Mesenchymal stem cell (in vitro differentiated cells and primary cell): ENCODE measurements at regions not wholly inside any gene's neighbourhood (a gene's known extent, or its start where the extent isn't known, plus 50 kb on each side); places are given as distances from the start of the nearest gene placed in this dataset.

Experiments used
- DNase-seq: peaks from one replicate; pipeline ENCODE4 v3.0.0-alpha.2; 2013
- H2AFZ ChIP-seq: one replicate; pipeline ENCODE4 v1.6.1; 2013; ENCODE audit warnings: low read depth, mild to moderate bottlenecking, control low read depth, inconsistent platforms, low read length, moderate library complexity
- H2AK5ac ChIP-seq: 2 replicates; pipeline ENCODE4 v1.6.1; 2013; ENCODE audit warnings: low read length, moderate library complexity, mild to moderate bottlenecking, inconsistent platforms; ENCODE audit not compliant: severe bottlenecking
- H2BK120ac ChIP-seq: one replicate; pipeline ENCODE4 v1.6.1; 2013; ENCODE audit warnings: low read depth, mild to moderate bottlenecking, inconsistent platforms, low read length, moderate library complexity
- H2BK12ac ChIP-seq, 2 experiments: one replicate each; pipeline ENCODE4 v1.6.1; 2013; ENCODE audit warnings: inconsistent platforms in 2 of 2, low read length in 2 of 2, mild to moderate bottlenecking in 2 of 2, moderate library complexity in 2 of 2, control low read depth in 1 of 2
- H2BK15ac ChIP-seq: one replicate; pipeline ENCODE4 v1.6.1; 2013; ENCODE audit warnings: mild to moderate bottlenecking, low read depth, inconsistent platforms; ENCODE audit not compliant: poor library complexity, severe bottlenecking
- H2BK5ac ChIP-seq: 2 replicates; pipeline ENCODE4 v1.6.1; 2013; ENCODE audit warnings: low read depth, mild to moderate bottlenecking, low read length, control low read depth, inconsistent platforms; ENCODE audit not compliant: poor library complexity, severe bottlenecking
- H3K14ac ChIP-seq, 2 experiments: one replicate each; pipeline ENCODE4 v1.6.1; 2013; ENCODE audit warnings: inconsistent platforms in 2 of 2, low read length in 2 of 2, control low read depth in 1 of 2, mild to moderate bottlenecking in 1 of 2, moderate library complexity in 1 of 2
- H3K18ac ChIP-seq, 2 experiments: one replicate each; pipeline ENCODE4 v1.6.1; 2013; ENCODE audit warnings: inconsistent platforms in 2 of 2, low read length in 2 of 2, control low read depth in 1 of 2, low read depth in 1 of 2, mild to moderate bottlenecking in 1 of 2
- H3K23ac ChIP-seq, 2 experiments: one replicate each; pipeline ENCODE4 v1.6.1; 2013; ENCODE audit warnings: inconsistent platforms in 2 of 2, low read length in 2 of 2, mild to moderate bottlenecking in 2 of 2, moderate library complexity in 2 of 2, control low read depth in 1 of 2
- H3K27ac ChIP-seq: 2 replicates; pipeline ENCODE4 v1.5.1; 2013; ENCODE audit warnings: mild to moderate bottlenecking, moderate library complexity, low read length, control low read depth, inconsistent platforms; ENCODE audit not compliant: poor library complexity, severe bottlenecking
- H3K27me3 ChIP-seq, 2 experiments: 2 replicates each; pipeline versions ENCODE4 v1.6.1 to v1.7.0; 2013; ENCODE audit warnings: low read length in 2 of 2, mild to moderate bottlenecking in 2 of 2, moderate library complexity in 2 of 2, control low read depth in 1 of 2, inconsistent platforms in 1 of 2; ENCODE audit not compliant: control insufficient read depth in 1 of 2, insufficient read depth in 1 of 2
- H3K36me3 ChIP-seq, 2 experiments: 2 replicates each; pipeline versions ENCODE4 v1.6.1 to v1.7.0; 2013; ENCODE audit warnings: low read length in 2 of 2, control low read depth in 1 of 2, inconsistent platforms in 1 of 2, low read depth in 1 of 2, mild to moderate bottlenecking in 1 of 2; ENCODE audit not compliant: insufficient read depth in 2 of 2, control insufficient read depth in 1 of 2
- H3K4ac ChIP-seq, 2 experiments: one replicate each; pipeline ENCODE4 v1.6.1; 2013; ENCODE audit warnings: inconsistent platforms in 2 of 2, low read length in 2 of 2, mild to moderate bottlenecking in 2 of 2, moderate library complexity in 2 of 2, control low read depth in 1 of 2, low read depth in 1 of 2
- H3K4me1 ChIP-seq: 2 replicates; pipeline ENCODE4 v1.6.1; 2013; ENCODE audit warnings: low read depth, low read length, control low read depth; ENCODE audit not compliant: control insufficient read depth, insufficient read depth
- H3K4me2 ChIP-seq: 2 replicates; pipeline ENCODE4 v1.6.1; 2013; ENCODE audit warnings: low read length, mild to moderate bottlenecking, inconsistent platforms; ENCODE audit not compliant: poor library complexity, severe bottlenecking
- H3K4me3 ChIP-seq, 2 experiments: 2 replicates each; pipeline versions ENCODE4 v1.5.1 to v1.7.0; 2013; ENCODE audit warnings: low read length in 2 of 2, mild to moderate bottlenecking in 2 of 2, control low read depth in 1 of 2, low read depth in 1 of 2; ENCODE audit not compliant: insufficient read depth in 1 of 2
- H3K79me1 ChIP-seq: replicated peaks from 2 replicates; pipeline ENCODE4 v1.6.1; 2013; ENCODE audit warnings: mild to moderate bottlenecking, control low read depth, low read length, inconsistent platforms; ENCODE audit not compliant: poor library complexity, severe bottlenecking
- H3K9ac ChIP-seq: 2 replicates; pipeline ENCODE4 v1.7.0; 2013; ENCODE audit warnings: mild to moderate bottlenecking, low read length, moderate library complexity
- H3K9me3 ChIP-seq: 2 replicates; pipeline ENCODE4 v1.7.0; 2013; ENCODE audit warnings: mild to moderate bottlenecking, low read length; ENCODE audit not compliant: control insufficient read depth
- H4K8ac ChIP-seq: one replicate; pipeline ENCODE4 v1.6.1; 2013; ENCODE audit warnings: inconsistent platforms, mild to moderate bottlenecking, low read length, moderate library complexity
- H4K91ac ChIP-seq: one replicate; pipeline ENCODE4 v1.6.1; 2013; ENCODE audit warnings: mild to moderate bottlenecking, low read length, inconsistent platforms
- WGBS: methylation state at CpG from one replicate; pipeline ENCODE4 v1.1.7; 2013; ENCODE audit warnings: mixed read lengths; 5-methylcytosine and 5-hydroxymethylcytosine counted together

DNA sequence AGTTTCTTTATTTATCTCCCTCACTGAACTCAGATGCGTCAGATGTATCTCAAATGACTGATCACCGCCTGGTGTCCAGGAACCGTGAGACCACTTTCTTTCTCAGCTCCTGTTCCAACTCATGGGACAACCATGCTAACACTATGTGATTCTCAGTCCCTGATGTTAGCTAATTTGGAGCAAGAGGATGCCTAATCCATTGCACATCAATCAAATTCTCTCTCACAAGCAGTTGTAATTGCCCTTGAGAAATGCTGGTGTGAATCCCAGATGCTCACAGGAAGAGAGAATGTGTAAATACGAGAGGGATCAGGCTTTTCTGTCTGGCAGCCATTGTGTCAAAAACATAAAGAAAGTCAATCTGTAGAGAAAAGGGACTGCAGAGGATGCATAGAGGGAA is 134.9 kb downstream of the WSCD1 start:
- Histone ChIP-seq H3K36me3 (no peaks in the 10 kb centered on the region), H2AK5ac (no peak overlapping the region), H3K79me1 (no peaks in the 10 kb centered on the region), H3K27ac (no peak overlapping the region), H2BK120ac (no peak overlapping the region), H2BK12ac (no peak overlapping the region), H4K8ac (no peak overlapping the region), H2BK5ac (no peak overlapping the region), H3K9me3 (peaks cover under 1% of the 10 kb centered on the region), H3K27me3 (peaks cover 0 to 64% of the 10 kb centered on the region in 2 experiments), H2BK15ac (no peak overlapping the region), H3K9ac (no peak overlapping the region), H3K14ac (no peak overlapping the region), H3K4me2 (no peak overlapping the region), H3K4ac (no peak overlapping the region), H3K18ac (no peak overlapping the region), H3K4me1 (no peaks in the 10 kb centered on the region), H3K23ac (no peak overlapping the region), H4K91ac (no peak overlapping the region), H3K4me3 (no peak overlapping the region), H2AFZ (no peak overlapping the region)
- DNase-seq, result no peak
- 72% methylated on average over 4 of the region's 4 CpGs for WGBS

DNA sequence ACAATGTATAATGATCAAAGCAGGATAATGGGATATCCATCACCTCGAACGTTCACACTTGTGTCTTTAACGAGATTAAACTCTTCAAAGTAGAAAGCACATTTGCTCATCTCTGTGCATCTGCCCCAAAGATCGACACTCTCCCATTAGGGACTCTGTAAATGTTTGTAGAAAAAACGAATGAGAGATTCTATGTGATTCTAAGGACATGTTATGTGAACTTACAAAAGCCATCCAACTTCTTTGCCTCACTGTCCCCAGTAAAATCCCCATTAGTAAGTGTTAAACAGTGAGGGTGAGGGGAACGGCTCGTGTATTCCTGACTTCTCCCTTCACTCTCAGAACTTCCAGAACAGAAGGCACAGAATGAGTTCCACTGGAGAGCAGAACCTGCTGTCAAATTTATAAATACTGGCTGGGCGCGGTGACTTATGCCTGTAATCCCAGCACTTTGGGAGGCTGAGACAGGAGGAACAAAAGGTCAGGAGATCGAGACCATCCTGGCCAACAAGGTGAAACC is 134.1 kb downstream of the WSCD1 start:
- 91% methylated on average over 8 of the region's 10 CpGs for WGBS
- Histone ChIP-seq H3K27me3 (peaks cover 0 to 59% of the 10 kb centered on the region in 2 experiments), H3K36me3 (no peaks in the 10 kb centered on the region), H3K9ac (no peak overlapping the region), H2BK12ac (no peak overlapping the region), H2AK5ac (no peak overlapping the region), H2BK5ac (no peak overlapping the region), H3K27ac (no peak overlapping the region), H3K18ac (no peak overlapping the region), H2BK120ac (no peak overlapping the region), H3K23ac (no peak overlapping the region), H3K4me1 (no peaks in the 10 kb centered on the region), H3K14ac (no peak overlapping the region), H2AFZ (no peak overlapping the region), H4K91ac (no peak overlapping the region), H3K79me1 (no peaks in the 10 kb centered on the region), H3K4me3 (no peak overlapping the region), H3K4me2 (no peak overlapping the region), H3K4ac (no peak overlapping the region), H3K9me3 (peaks cover 2% of the 10 kb centered on the region), H4K8ac (no peak overlapping the region), H2BK15ac (no peak overlapping the region)
- no peak for DNase-seq

DNA sequence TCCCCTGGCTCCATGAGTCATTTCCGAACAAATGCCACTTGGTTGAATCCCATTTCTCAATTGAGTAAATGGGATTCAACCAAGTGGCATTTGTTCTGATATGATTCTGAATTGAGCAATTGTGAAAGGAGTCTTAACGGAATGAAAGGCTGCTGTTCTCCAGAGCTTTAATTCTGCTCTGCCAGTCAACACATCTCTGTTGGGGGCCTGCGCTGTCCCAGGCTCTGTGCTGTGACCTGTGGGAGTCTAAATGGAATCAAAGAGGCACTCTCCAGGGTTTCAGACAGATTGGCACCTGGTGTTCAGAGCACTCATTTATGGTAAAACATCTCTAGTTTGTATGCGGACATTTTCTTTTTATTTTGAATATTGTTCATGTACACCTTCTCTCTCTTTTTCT is 126.2 kb downstream of the WSCD1 start:
- no peak overlapping the region for H2AK5ac ChIP-seq
- H3K18ac ChIP-seq, result no peak overlapping the region
- H3K14ac ChIP-seq, result no peak overlapping the region
- WGBS, result 96% methylated on average over 3 of the region's 4 CpGs
- no peak overlapping the region for H4K91ac ChIP-seq
- no peak overlapping the region for H3K4ac ChIP-seq
- H2BK5ac ChIP-seq, result no peak overlapping the region
- no peak overlapping the region for H2BK15ac ChIP-seq
- H3K79me1 ChIP-seq, result no peaks in the 10 kb centered on the region
- H3K4me2 ChIP-seq, result no peak overlapping the region
- no peak overlapping the region for H2BK12ac ChIP-seq
- peaks cover 2% of the 10 kb centered on the region for H3K9me3 ChIP-seq
- no peak overlapping the region for H3K4me3 ChIP-seq
- H3K36me3 ChIP-seq, result no peaks in the 10 kb centered on the region
- no peak overlapping the region for H3K9ac ChIP-seq
- H3K4me1 ChIP-seq, result no peaks in the 10 kb centered on the region
- no peak for DNase-seq
- no peak overlapping the region for H4K8ac ChIP-seq
- peaks cover 0 to 6% of the 10 kb centered on the region in 2 experiments for H3K27me3 ChIP-seq
- H3K27ac ChIP-seq, result no peak overlapping the region
- H3K23ac ChIP-seq, result no peak overlapping the region
- H2BK120ac ChIP-seq, result no peak overlapping the region
- no peak overlapping the region for H2AFZ ChIP-seq

DNA sequence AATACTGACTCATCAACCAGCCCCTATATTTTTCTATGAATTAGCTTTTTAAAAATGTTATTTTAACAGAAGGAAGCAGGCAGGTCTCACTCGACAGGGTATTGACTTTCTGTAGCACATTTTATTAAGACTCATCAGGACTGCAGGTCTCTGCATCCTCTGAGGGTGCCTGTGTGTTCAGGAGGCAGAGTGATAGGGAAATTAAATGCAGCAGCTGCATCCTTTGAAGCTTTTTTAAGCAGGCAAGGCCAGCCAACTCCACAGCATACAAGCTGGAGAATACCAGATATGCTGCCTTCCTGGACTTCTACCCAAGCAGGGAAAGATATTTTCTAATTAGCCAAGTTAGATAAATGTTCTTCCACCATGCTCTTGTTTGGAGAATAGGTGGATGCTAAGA is 124.9 kb downstream of the WSCD1 start:
- Histone ChIP-seq H3K23ac (no peak overlapping the region), H4K8ac (no peak overlapping the region), H3K9me3 (peaks cover 2% of the 10 kb centered on the region), H3K79me1 (no peaks in the 10 kb centered on the region), H2AFZ (no peak overlapping the region), H3K9ac (no peak overlapping the region), H4K91ac (no peak overlapping the region), H2BK12ac (no peak overlapping the region), H3K4ac (no peak overlapping the region), H3K4me2 (no peak overlapping the region), H3K27me3 (peaks cover 0 to 6% of the 10 kb centered on the region in 2 experiments), H3K4me1 (no peaks in the 10 kb centered on the region), H2BK15ac (no peak overlapping the region), H2AK5ac (no peak overlapping the region), H3K18ac (no peak overlapping the region), H2BK120ac (no peak overlapping the region), H2BK5ac (no peak overlapping the region), H3K27ac (no peak overlapping the region), H3K36me3 (no peaks in the 10 kb centered on the region), H3K14ac (no peak overlapping the region), H3K4me3 (no peak overlapping the region)
- no peak for DNase-seq
- 80% methylated on average over 1 of the region's 1 CpG for WGBS
